Common myeloid progenitor, CD34-positive (primary cell): ENCODE measurements at regions not wholly inside any gene's neighbourhood (a gene's known extent, or its start where the extent isn't known, plus 50 kb on each side); places are given as distances from the start of the nearest gene placed in this dataset.

Source experiments
- CTCF ChIA-PET: fragments of 350-600 bp; sonication (Branson Sonifier 250); formaldehyde crosslinking; loops from one replicate; lab custom pipeline; 2021; ENCODE audit warnings: antibody characterized with exemption; lab: Charles Lee
- POLR2A ChIA-PET: fragments of 350-600 bp; sonication (Branson Sonifier 250); formaldehyde crosslinking; loops from one replicate; lab custom pipeline; 2021; ENCODE audit warnings: antibody characterized with exemption; lab: Charles Lee
- DNase-seq, 3 donors: peaks; one replicate each; pipeline versions ENCODE4 v3.0.0 to v3.0.0-alpha.2; 2013
- H3K27ac ChIP-seq, 2 experiments: 1 replicate in 1 of 2; 2 replicates in 1 of 2; pipeline ENCODE4 v1.7.0; 2013; ENCODE audit warnings: inconsistent platforms in 2 of 2, low read length in 2 of 2, mild to moderate bottlenecking in 2 of 2, low read depth in 1 of 2, moderate library complexity in 1 of 2; ENCODE audit not compliant: severe bottlenecking in 2 of 2, insufficient read depth in 1 of 2, poor library complexity in 1 of 2
- H3K27me3 ChIP-seq, 5 experiments: replicated peaks in 2 of 5; 1 replicate in 3 of 5; 2 replicates in 2 of 5; pipeline versions ENCODE4 v1.6.1 to v1.7.0; 2013; ENCODE audit warnings: low read length in 4 of 5, mild to moderate bottlenecking in 2 of 5, moderate library complexity in 2 of 5, inconsistent platforms in 1 of 5; ENCODE audit not compliant: insufficient read depth in 5 of 5, control insufficient read depth in 4 of 5
- H3K36me3 ChIP-seq, 4 experiments: 1 replicate in 2 of 4; 2 replicates in 2 of 4; pipeline versions ENCODE4 v1.6.1 to v1.7.0; 2013; ENCODE audit warnings: low read length in 3 of 4, control low read depth in 1 of 4, mild to moderate bottlenecking in 1 of 4; ENCODE audit not compliant: control insufficient read depth in 4 of 4, insufficient read depth in 4 of 4
- H3K4me1 ChIP-seq, 4 experiments: 1 replicate in 3 of 4; 2 replicates in 1 of 4; pipeline versions ENCODE4 v1.6.1 to v1.7.1; 2013; ENCODE audit warnings: low read length in 3 of 4, mild to moderate bottlenecking in 3 of 4, control low read depth in 1 of 4, inconsistent platforms in 1 of 4, moderate library complexity in 1 of 4; ENCODE audit not compliant: control insufficient read depth in 4 of 4, insufficient read depth in 4 of 4; ENCODE audit errors: control extremely low read depth in 1 of 4
- H3K4me3 ChIP-seq, 7 experiments: 1 replicate in 4 of 7; 2 replicates in 3 of 7; pipeline versions ENCODE4 v1.5.1 to v1.7.0; 2013; ENCODE audit warnings: mild to moderate bottlenecking in 7 of 7, low read length in 6 of 7, moderate library complexity in 6 of 7, inconsistent platforms in 2 of 7, low read depth in 2 of 7, control low read depth in 1 of 7; ENCODE audit not compliant: insufficient read depth in 4 of 7, control insufficient read depth in 1 of 7; ENCODE audit errors: extremely low read depth in 1 of 7
- H3K9me3 ChIP-seq, 5 experiments: 1 replicate in 4 of 5; 2 replicates in 1 of 5; pipeline versions ENCODE4 v1.6.1 to v1.7.1; 2013; ENCODE audit warnings: low read length in 4 of 5, mild to moderate bottlenecking in 2 of 5, inconsistent platforms in 1 of 5, low read depth in 1 of 5, moderate library complexity in 1 of 5; ENCODE audit not compliant: control insufficient read depth in 4 of 5, insufficient read depth in 2 of 5; ENCODE audit errors: control extremely low read depth in 1 of 5
- WGBS: methylation state at CpG from one replicate; pipeline ENCODE4 v1.1.5; 2013; ENCODE audit not compliant: insufficient coverage; 5-methylcytosine and 5-hydroxymethylcytosine counted together

GRCh38 chr10:128624656-128625530, 498.7 kb upstream of the MKI67 start:
- H3K4me3 ChIP-seq: no peak overlapping the region
- no peaks in the 10 kb centered on the region for H3K9me3 ChIP-seq
- no peak for DNase-seq
- H3K27ac ChIP-seq: no peak overlapping the region
- no peaks in the 10 kb centered on the region for H3K4me1 ChIP-seq
- ChIA-PET POLR2A (no interaction called here), CTCF (no interaction called here)
- WGBS: 93% methylated on average over 8 of the region's 18 CpGs
- H3K27me3 ChIP-seq: peaks cover 0 to 4% (median 0%) of the 10 kb centered on the region in 5 experiments
- no peaks in the 10 kb centered on the region for H3K36me3 ChIP-seq

- no peaks in the 10 kb centered on the region for H3K9me3 ChIP-seq
- H3K36me3 ChIP-seq: no peaks in the 10 kb centered on the region
- DNase-seq: no peak
- peaks cover 0 to 4% (median 0%) of the 10 kb centered on the region in 5 experiments for H3K27me3 ChIP-seq
- WGBS: 86% methylated on average over 4 of the region's 7 CpGs
- H3K27ac ChIP-seq: no peak overlapping the region
- no peaks in the 10 kb centered on the region for H3K4me1 ChIP-seq
- POLR2A ChIA-PET: no interaction called here
- H3K4me3 ChIP-seq: no peak overlapping the region
- CTCF ChIA-PET: no interaction called here
These were observed 499.7 kb upstream of the MKI67 start for GRCh38 chr10:128625926-128626325.

- WGBS: 83% methylated on average over 1 of the region's 6 CpGs
- Histone ChIP-seq H3K9me3 (no peaks in the 10 kb centered on the region), H3K27ac (no peak overlapping the region), H3K36me3 (no peaks in the 10 kb centered on the region), H3K4me3 (no peak overlapping the region), H3K4me1 (no peaks in the 10 kb centered on the region), H3K27me3 (peaks cover 0 to 5% (median 0%) of the 10 kb centered on the region in 5 experiments)
- no peak for DNase-seq
- POLR2A ChIA-PET: no interaction called here
- CTCF ChIA-PET: interaction anchor here (0.9 kb wide), 1 partner anchor 17 kb away, joined by 3 read pairs; no protein-coding TSS in a partner anchor
These were observed 500.3 kb upstream of the MKI67 start for GRCh38 chr10:128626397-128627000.

- DNase-seq: no peak
- Histone ChIP-seq H3K9me3 (no peaks in the 10 kb centered on the region), H3K36me3 (no peaks in the 10 kb centered on the region), H3K4me1 (no peaks in the 10 kb centered on the region), H3K27ac (no peak overlapping the region), H3K4me3 (no peak overlapping the region), H3K27me3 (peaks cover 0 to 9% (median 5%) of the 10 kb centered on the region in 5 experiments)
- WGBS: 93% methylated on average over 6 of the region's 7 CpGs
- POLR2A ChIA-PET: no interaction called here
- CTCF ChIA-PET: no interaction called here
These were observed 501.6 kb upstream of the MKI67 start for GRCh38 chr10:128627811-128628210.

GRCh38 chr10:128628252-128628651, 502.0 kb upstream of the MKI67 start:
- ChIA-PET POLR2A (no interaction called here), CTCF (no interaction called here)
- DNase-seq: no peak
- H3K27me3 ChIP-seq: peaks cover 0 to 10% (median 5%) of the 10 kb centered on the region in 5 experiments
- no peaks in the 10 kb centered on the region for H3K9me3 ChIP-seq
- no peaks in the 10 kb centered on the region for H3K4me1 ChIP-seq
- WGBS: 90% methylated on average over 4 of the region's 6 CpGs
- no peak overlapping the region for H3K27ac ChIP-seq
- H3K36me3 ChIP-seq: no peaks in the 10 kb centered on the region
- no peak overlapping the region for H3K4me3 ChIP-seq

GRCh38 chr10:128629111-128630096, 503.2 kb upstream of the MKI67 start:
- WGBS: 96% methylated on average over 12 of the region's 17 CpGs
- H3K4me1 ChIP-seq: no peaks in the 10 kb centered on the region
- ChIA-PET POLR2A (no interaction called here), CTCF (no interaction called here)
- no peaks in the 10 kb centered on the region for H3K36me3 ChIP-seq
- H3K9me3 ChIP-seq: no peaks in the 10 kb centered on the region
- peak in 1 of 3 donors; percentile 3 for DNase-seq
- peaks cover 0 to 13% (median 10%) of the 10 kb centered on the region in 5 experiments for H3K27me3 ChIP-seq
- H3K4me3 ChIP-seq: no peak overlapping the region
- H3K27ac ChIP-seq: no peak overlapping the region
